CD8-positive, alpha-beta memory T cell (primary cell): ENCODE measurements at regions not wholly inside any gene's neighbourhood (a gene's known extent, or its start where the extent isn't known, plus 50 kb on each side); places are given as distances from the start of the nearest gene placed in this dataset.
"Not testable (repeated sequence)": the region's sequence is repeated elsewhere in the genome, so short reads cannot be mapped to it uniquely, and the experiment has no call there.

ENCODE experiments used
- CTCF ChIA-PET: fragments of 350-600 bp; sonication (Branson Sonifier 250); formaldehyde crosslinking; loops from one replicate; lab custom pipeline; 2021; ENCODE audit warnings: antibody characterized with exemption; lab: Charles Lee
- POLR2A ChIA-PET: fragments of 350-600 bp; sonication (Branson Sonifier 250); formaldehyde crosslinking; loops from one replicate; lab custom pipeline; 2021; ENCODE audit warnings: antibody characterized with exemption; lab: Charles Lee
- DNase-seq, 5 donors: peaks; one replicate each; pipeline versions ENCODE4 v3.0.0 to v3.0.0-alpha.2; 2020 to 2022; ENCODE audit warnings: mixed read lengths in 1 of 5
- H3K27ac ChIP-seq: one replicate; pipeline ENCODE4 v1.7.0; 2013; ENCODE audit warnings: low read depth, mild to moderate bottlenecking, low read length, moderate library complexity
- H3K27me3 ChIP-seq: 2 replicates; pipeline ENCODE4 v1.7.0; 2013; ENCODE audit warnings: low read length, mild to moderate bottlenecking; ENCODE audit not compliant: insufficient read depth, poor library complexity, severe bottlenecking
- H3K36me3 ChIP-seq: 2 replicates; pipeline ENCODE4 v1.7.0; 2013; ENCODE audit warnings: mild to moderate bottlenecking, low read length, moderate library complexity; ENCODE audit not compliant: insufficient read depth
- H3K4me1 ChIP-seq: 2 replicates; pipeline ENCODE4 v1.7.0; 2013; ENCODE audit warnings: mild to moderate bottlenecking, low read length, moderate library complexity; ENCODE audit not compliant: insufficient read depth
- H3K4me3 ChIP-seq: 2 replicates; pipeline ENCODE4 v1.7.0; 2013; ENCODE audit warnings: mild to moderate bottlenecking, low read length
- H3K9me3 ChIP-seq: 2 replicates; pipeline ENCODE4 v1.7.0; 2013; ENCODE audit warnings: mild to moderate bottlenecking, low read length
- H3K27ac Mint-ChIP-seq, 8 donors: one replicate each; pipeline ENCODE4 v1.8.0; 2020 to 2021; ENCODE audit warnings: mixed read lengths in 8 of 8, mild to moderate bottlenecking in 6 of 8, inconsistent platforms in 3 of 8, moderate library complexity in 3 of 8
- H3K27me3 Mint-ChIP-seq, 2 donors: one replicate each; pipeline ENCODE4 v1.8.0; 2020 to 2021; ENCODE audit warnings: mixed read lengths in 2 of 2, mild to moderate bottlenecking in 1 of 2, moderate library complexity in 1 of 2
- H3K36me3 Mint-ChIP-seq, 3 donors: one replicate each; pipeline ENCODE4 v1.8.0; 2020 to 2021; ENCODE audit warnings: mixed read lengths in 3 of 3, inconsistent platforms in 1 of 3, mild to moderate bottlenecking in 1 of 3
- H3K4me1 Mint-ChIP-seq, 3 donors: one replicate each; pipeline ENCODE4 v1.8.0; 2020 to 2021; ENCODE audit warnings: mixed read lengths in 3 of 3, inconsistent platforms in 1 of 3, mild to moderate bottlenecking in 1 of 3
- H3K4me3 Mint-ChIP-seq, 7 donors: one replicate each; pipeline ENCODE4 v1.8.0; 2020 to 2021; ENCODE audit warnings: mixed read lengths in 7 of 7, mild to moderate bottlenecking in 6 of 7, moderate library complexity in 4 of 7, inconsistent platforms in 2 of 7
- H3K9me3 Mint-ChIP-seq, 5 donors: one replicate each; pipeline ENCODE4 v1.8.0; 2020 to 2022; ENCODE audit warnings: mixed read lengths in 5 of 5, mild to moderate bottlenecking in 3 of 5, moderate library complexity in 2 of 5, inconsistent platforms in 1 of 5

- CTCF ChIA-PET: no interaction called here
- POLR2A ChIA-PET: no interaction called here
- no peaks in the 10 kb centered on the region for H3K9me3 Mint-ChIP-seq
Observed at GRCh38 chr14:22251090-22251489, 337.9 kb downstream of the DAD1 start.

GRCh38 chr14:22249770-22250169 lies 339.3 kb downstream of the DAD1 start:
- no peak overlapping the region for H3K27ac ChIP-seq
- POLR2A ChIA-PET: no interaction called here
- CTCF ChIA-PET: no interaction called here
- H3K9me3 ChIP-seq: no peaks in the 10 kb centered on the region
- Mint-ChIP-seq H3K36me3 (no peaks in the 10 kb centered on the region), H3K4me3 (no peak overlapping the region), H3K9me3 (no peaks in the 10 kb centered on the region), H3K27ac (no peak overlapping the region), H3K27me3 (no peaks in the 10 kb centered on the region), H3K4me1 (no peaks in the 10 kb centered on the region)
- no peak overlapping the region for H3K4me3 ChIP-seq
- no peaks in the 10 kb centered on the region for H3K4me1 ChIP-seq
- H3K36me3 ChIP-seq: no peaks in the 10 kb centered on the region
- DNase-seq: no peak
- H3K27me3 ChIP-seq: no peaks in the 10 kb centered on the region

More at GRCh38 chr14:22251090-22251489, 337.9 kb downstream of the DAD1 start:
- DNase-seq: no peak
- no peak overlapping the region for H3K4me3 Mint-ChIP-seq
- Histone ChIP-seq H3K27me3 (no peaks in the 10 kb centered on the region), H3K36me3 (no peaks in the 10 kb centered on the region), H3K4me3 (no peak overlapping the region), H3K4me1 (no peaks in the 10 kb centered on the region), H3K27ac (no peak overlapping the region), H3K9me3 (no peaks in the 10 kb centered on the region)
- no peaks in the 10 kb centered on the region for H3K27me3 Mint-ChIP-seq
- H3K4me1 Mint-ChIP-seq: no peaks in the 10 kb centered on the region
- H3K27ac Mint-ChIP-seq: no peak overlapping the region
- no peaks in the 10 kb centered on the region for H3K36me3 Mint-ChIP-seq

- Mint-ChIP-seq H3K36me3 (no peaks in the 10 kb centered on the region), H3K27me3 (no peaks in the 10 kb centered on the region), H3K9me3 (no peaks in the 10 kb centered on the region), H3K4me3 (no peak overlapping the region), H3K27ac (no peak overlapping the region), H3K4me1 (no peaks in the 10 kb centered on the region)
- Histone ChIP-seq H3K9me3 (no peaks in the 10 kb centered on the region), H3K4me3 (no peak overlapping the region), H3K4me1 (no peaks in the 10 kb centered on the region), H3K27ac (no peak overlapping the region), H3K27me3 (no peaks in the 10 kb centered on the region), H3K36me3 (no peaks in the 10 kb centered on the region)
- DNase-seq: no peak
- ChIA-PET POLR2A (no interaction called here), CTCF (no interaction called here)
Observed at GRCh38 chr14:22243971-22244581, 344.9 kb downstream of the DAD1 start.

- H3K4me1 ChIP-seq, DNase-seq, H3K9me3 ChIP-seq, H3K27ac ChIP-seq, H3K4me3 ChIP-seq, CTCF ChIA-PET, H3K27me3 ChIP-seq, H3K36me3 Mint-ChIP-seq, H3K36me3 ChIP-seq, H3K4me3 Mint-ChIP-seq, POLR2A ChIA-PET, H3K4me1 Mint-ChIP-seq, H3K27ac Mint-ChIP-seq, H3K9me3 Mint-ChIP-seq, H3K27me3 Mint-ChIP-seq: not testable (repeated sequence)
Observed at GRCh38 chr14:22238320-22238719, 350.7 kb downstream of the DAD1 start.

- Mint-ChIP-seq H3K36me3 (no peaks in the 10 kb centered on the region), H3K4me3 (no peak overlapping the region), H3K9me3 (no peaks in the 10 kb centered on the region), H3K4me1 (peaks cover 0 to 8% (median 6%) of the 10 kb centered on the region in 3 donors), H3K27ac (no peak overlapping the region), H3K27me3 (no peaks in the 10 kb centered on the region)
- no peaks in the 10 kb centered on the region for H3K36me3 ChIP-seq
- ChIA-PET CTCF (no interaction called here), POLR2A (no interaction called here)
- no peaks in the 10 kb centered on the region for H3K27me3 ChIP-seq
- H3K4me1 ChIP-seq: no peaks in the 10 kb centered on the region
- H3K27ac ChIP-seq: no peak overlapping the region
- no peaks in the 10 kb centered on the region for H3K9me3 ChIP-seq
- H3K4me3 ChIP-seq: no peak overlapping the region
- DNase-seq: no peak
Observed at GRCh38 chr14:22233377-22233776, 355.6 kb downstream of the DAD1 start.

- H3K9me3 Mint-ChIP-seq: no peaks in the 10 kb centered on the region
- ChIA-PET CTCF (no interaction called here), POLR2A (no interaction called here)
- no peaks in the 10 kb centered on the region for H3K9me3 ChIP-seq
- H3K27me3 Mint-ChIP-seq: no peaks in the 10 kb centered on the region
- H3K4me1 Mint-ChIP-seq: peaks cover 0 to 8% (median 6%) of the 10 kb centered on the region in 3 donors
- H3K27ac Mint-ChIP-seq: no peak overlapping the region
- H3K36me3 Mint-ChIP-seq: no peaks in the 10 kb centered on the region
- no peak for DNase-seq
- H3K4me3 Mint-ChIP-seq: no peak overlapping the region
- H3K4me1 ChIP-seq: no peaks in the 10 kb centered on the region
- no peaks in the 10 kb centered on the region for H3K27me3 ChIP-seq
- no peaks in the 10 kb centered on the region for H3K36me3 ChIP-seq
- H3K4me3 ChIP-seq: no peak overlapping the region
- no peak overlapping the region for H3K27ac ChIP-seq
Observed at GRCh38 chr14:22232933-22233332, 356.1 kb downstream of the DAD1 start.

GRCh38 chr14:22232486-22232885 lies 356.5 kb downstream of the DAD1 start:
- CTCF ChIA-PET: no interaction called here
- Histone ChIP-seq H3K36me3 (no peaks in the 10 kb centered on the region), H3K27me3 (no peaks in the 10 kb centered on the region), H3K4me3 (no peak overlapping the region), H3K4me1 (no peaks in the 10 kb centered on the region), H3K9me3 (no peaks in the 10 kb centered on the region), H3K27ac (no peak overlapping the region)
- Mint-ChIP-seq H3K4me3 (no peak overlapping the region), H3K4me1 (peaks cover 0 to 8% (median 6%) of the 10 kb centered on the region in 3 donors), H3K36me3 (no peaks in the 10 kb centered on the region), H3K27ac (no peak overlapping the region), H3K9me3 (no peaks in the 10 kb centered on the region), H3K27me3 (no peaks in the 10 kb centered on the region)
- no peak for DNase-seq
- POLR2A ChIA-PET: no interaction called here

- Mint-ChIP-seq H3K9me3 (no peaks in the 10 kb centered on the region), H3K27ac (peak overlapping the region in 4 of 8 donors; percentile 79 to 92 (median 80)), H3K4me1 (peaks cover 0 to 8% (median 6%) of the 10 kb centered on the region in 3 donors), H3K36me3 (no peaks in the 10 kb centered on the region), H3K4me3 (peak overlapping the region in 3 of 7 donors; percentile 9 to 32 (median 19)), H3K27me3 (no peaks in the 10 kb centered on the region)
- no peak overlapping the region for H3K4me3 ChIP-seq
- ChIA-PET CTCF (no interaction called here), POLR2A (no interaction called here)
- H3K9me3 ChIP-seq: no peaks in the 10 kb centered on the region
- no peaks in the 10 kb centered on the region for H3K27me3 ChIP-seq
- H3K4me1 ChIP-seq: no peaks in the 10 kb centered on the region
- no peak overlapping the region for H3K27ac ChIP-seq
- no peaks in the 10 kb centered on the region for H3K36me3 ChIP-seq
- DNase-seq: peak in 3 of 5 donors; percentile 8 to 43 (median 15)
Observed at GRCh38 chr14:22231018-22231417, 358.0 kb downstream of the DAD1 start.
